ENCODE measurements at regions not wholly inside any gene's neighbourhood (a gene's known extent, or its start where the extent isn't known, plus 50 kb on each side); places are given as distances from the start of the nearest gene placed in this dataset.

DNA sequence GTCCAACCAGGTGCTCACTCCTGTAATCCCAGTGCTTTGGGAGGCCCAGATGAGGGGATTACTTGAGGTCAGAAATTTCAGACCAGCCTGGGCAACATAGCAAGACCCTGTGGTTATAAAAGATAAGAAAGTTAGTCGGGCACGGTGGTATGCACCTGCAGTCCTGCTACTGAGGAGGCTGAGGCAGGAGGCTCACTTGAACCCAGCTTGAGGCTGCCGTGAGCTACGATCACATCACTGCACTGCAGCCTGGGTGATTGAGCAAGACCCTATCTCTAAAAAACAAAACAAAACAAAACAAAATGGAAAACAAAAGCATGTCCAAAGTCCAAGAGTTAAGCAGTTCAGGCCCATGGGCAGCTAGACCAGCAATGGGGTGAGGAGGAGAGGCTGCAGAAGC is 143.2 kb downstream of the IRX5 start:
- 0% methylated on average over 4 of the region's 4 CpGs for WGBS (ENCODE audit: insufficient coverage, low coverage, missing lambda C conversion rate)
- ATAC-seq (no peak), DNase-seq (ENCODE audit: extremely low read depth in 1 of 4, low spot score in 3 of 4) (no peak), FAIRE-seq (no peak)
- POLR2A ChIA-PET, result no interaction called here
- Histone ChIP-seq H3K9me3 (replicated peaks; ENCODE audit: control insufficient read depth, insufficient read depth, low read depth, low read length) (no peaks in the 10 kb centered on the region), H3K79me2 (ENCODE audit: control insufficient read depth, insufficient read depth, low read length) (no peaks in the 10 kb centered on the region), H3K9me1 (ENCODE audit: control insufficient read depth, insufficient read depth, low read length) (no peaks in the 10 kb centered on the region), H3K9ac (ENCODE audit: insufficient read depth in 1 of 2, low read depth in 2 of 2, low read length in 2 of 2) (no peak overlapping the region), H3K4me1 (replicated peaks in 1 of 2; ENCODE audit: control insufficient read depth in 2 of 2, insufficient read depth in 2 of 2, low read length in 2 of 2) (no peaks in the 10 kb centered on the region), H3K27me3 (ENCODE audit: control insufficient read depth in 2 of 2, insufficient read depth in 2 of 2, low read length in 2 of 2) (no peaks in the 10 kb centered on the region; a peak in 2 of 5 replicates), H3K4me2 (ENCODE audit: insufficient read depth, low read length) (no peak overlapping the region), H3K36me3 (ENCODE audit: control insufficient read depth, insufficient read depth, low read length) (no peaks in the 10 kb centered on the region), H4K20me1 (replicated peaks; ENCODE audit: control insufficient read depth, insufficient read depth, low read length) (no peaks in the 10 kb centered on the region), H3K4me3 (no peak overlapping the region), H3K27ac (ENCODE audit: extremely low read depth, low read depth, low read length) (no peak overlapping the region), H2AFZ (ENCODE audit: low read depth, low read length) (no peak overlapping the region)
- CTCF ChIA-PET (ENCODE audit: low intra/inter-chr PET ratio), result no interaction called here
- intact Hi-C loops (cut with micrococcal nuclease) (no loop called here), in situ Hi-C loops (cut with MboI) (no loop called here)
- BruUV-seq (replicated peaks), result no TSS peak
- no peak for TF ChIP-seq BCOR (IDR thresholded peaks at IDR 0.05)
- no peak for TF ChIP-seq JUNB (CRISPR knock-in tag; conservative IDR thresholded peaks at IDR 0.05)
- TF ChIP-seq, protein P1, sequence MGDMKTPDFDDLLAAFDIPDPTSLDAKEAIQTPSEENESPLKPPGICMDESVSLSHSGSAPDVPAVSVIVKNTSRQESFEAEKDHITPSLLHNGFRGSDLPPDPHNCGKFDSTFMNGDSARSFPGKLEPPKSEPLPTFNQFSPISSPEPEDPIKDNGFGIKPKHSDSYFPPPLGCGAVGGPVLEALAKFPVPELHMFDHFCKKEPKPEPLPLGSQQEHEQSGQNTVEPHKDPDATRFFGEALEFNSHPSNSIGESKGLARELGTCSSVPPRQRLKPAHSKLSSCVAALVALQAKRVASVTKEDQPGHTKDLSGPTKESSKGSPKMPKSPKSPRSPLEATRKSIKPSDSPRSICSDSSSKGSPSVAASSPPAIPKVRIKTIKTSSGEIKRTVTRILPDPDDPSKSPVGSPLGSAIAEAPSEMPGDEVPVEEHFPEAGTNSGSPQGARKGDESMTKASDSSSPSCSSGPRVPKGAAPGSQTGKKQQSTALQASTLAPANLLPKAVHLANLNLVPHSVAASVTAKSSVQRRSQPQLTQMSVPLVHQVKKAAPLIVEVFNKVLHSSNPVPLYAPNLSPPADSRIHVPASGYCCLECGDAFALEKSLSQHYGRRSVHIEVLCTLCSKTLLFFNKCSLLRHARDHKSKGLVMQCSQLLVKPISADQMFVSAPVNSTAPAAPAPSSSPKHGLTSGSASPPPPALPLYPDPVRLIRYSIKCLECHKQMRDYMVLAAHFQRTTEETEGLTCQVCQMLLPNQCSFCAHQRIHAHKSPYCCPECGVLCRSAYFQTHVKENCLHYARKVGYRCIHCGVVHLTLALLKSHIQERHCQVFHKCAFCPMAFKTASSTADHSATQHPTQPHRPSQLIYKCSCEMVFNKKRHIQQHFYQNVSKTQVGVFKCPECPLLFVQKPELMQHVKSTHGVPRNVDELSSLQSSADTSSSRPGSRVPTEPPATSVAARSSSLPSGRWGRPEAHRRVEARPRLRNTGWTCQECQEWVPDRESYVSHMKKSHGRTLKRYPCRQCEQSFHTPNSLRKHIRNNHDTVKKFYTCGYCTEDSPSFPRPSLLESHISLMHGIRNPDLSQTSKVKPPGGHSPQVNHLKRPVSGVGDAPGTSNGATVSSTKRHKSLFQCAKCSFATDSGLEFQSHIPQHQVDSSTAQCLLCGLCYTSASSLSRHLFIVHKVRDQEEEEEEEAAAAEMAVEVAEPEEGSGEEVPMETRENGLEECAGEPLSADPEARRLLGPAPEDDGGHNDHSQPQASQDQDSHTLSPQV (IDR thresholded peaks at IDR 0.05), result no peak
- TF ChIP-seq, protein P2, sequence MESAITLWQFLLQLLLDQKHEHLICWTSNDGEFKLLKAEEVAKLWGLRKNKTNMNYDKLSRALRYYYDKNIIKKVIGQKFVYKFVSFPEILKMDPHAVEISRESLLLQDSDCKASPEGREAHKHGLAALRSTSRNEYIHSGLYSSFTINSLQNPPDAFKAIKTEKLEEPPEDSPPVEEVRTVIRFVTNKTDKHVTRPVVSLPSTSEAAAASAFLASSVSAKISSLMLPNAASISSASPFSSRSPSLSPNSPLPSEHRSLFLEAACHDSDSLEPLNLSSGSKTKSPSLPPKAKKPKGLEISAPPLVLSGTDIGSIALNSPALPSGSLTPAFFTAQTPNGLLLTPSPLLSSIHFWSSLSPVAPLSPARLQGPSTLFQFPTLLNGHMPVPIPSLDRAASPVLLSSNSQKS (CRISPR knock-in tag; IDR thresholded peaks at IDR 0.05), result no peak
- TF ChIP-seq, protein P3, sequence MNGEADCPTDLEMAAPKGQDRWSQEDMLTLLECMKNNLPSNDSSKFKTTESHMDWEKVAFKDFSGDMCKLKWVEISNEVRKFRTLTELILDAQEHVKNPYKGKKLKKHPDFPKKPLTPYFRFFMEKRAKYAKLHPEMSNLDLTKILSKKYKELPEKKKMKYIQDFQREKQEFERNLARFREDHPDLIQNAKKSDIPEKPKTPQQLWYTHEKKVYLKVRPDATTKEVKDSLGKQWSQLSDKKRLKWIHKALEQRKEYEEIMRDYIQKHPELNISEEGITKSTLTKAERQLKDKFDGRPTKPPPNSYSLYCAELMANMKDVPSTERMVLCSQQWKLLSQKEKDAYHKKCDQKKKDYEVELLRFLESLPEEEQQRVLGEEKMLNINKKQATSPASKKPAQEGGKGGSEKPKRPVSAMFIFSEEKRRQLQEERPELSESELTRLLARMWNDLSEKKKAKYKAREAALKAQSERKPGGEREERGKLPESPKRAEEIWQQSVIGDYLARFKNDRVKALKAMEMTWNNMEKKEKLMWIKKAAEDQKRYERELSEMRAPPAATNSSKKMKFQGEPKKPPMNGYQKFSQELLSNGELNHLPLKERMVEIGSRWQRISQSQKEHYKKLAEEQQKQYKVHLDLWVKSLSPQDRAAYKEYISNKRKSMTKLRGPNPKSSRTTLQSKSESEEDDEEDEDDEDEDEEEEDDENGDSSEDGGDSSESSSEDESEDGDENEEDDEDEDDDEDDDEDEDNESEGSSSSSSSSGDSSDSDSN (IDR thresholded peaks at IDR 0.05; ENCODE audit: borderline replicate concordance in 1 of 2, low read depth in 2 of 2, low read length in 2 of 2), result no peak
- TF ChIP-seq ZNF586 (CRISPR knock-in tag; conservative IDR thresholded peaks at IDR 0.05), result no peak
- TF ChIP-seq NFIX (CRISPR knock-in tag; IDR thresholded peaks at IDR 0.05; ENCODE audit: low read depth), result no peak
- TF ChIP-seq ETV6 (IDR thresholded peaks at IDR 0.05; ENCODE audit: borderline replicate concordance in 1 of 2, low read depth in 2 of 2, low read length in 1 of 2), result no peak
- no peak for TF ChIP-seq ETV6 (CRISPR knock-in tag; IDR thresholded peaks at IDR 0.05; ENCODE audit: borderline replicate concordance)
- TF ChIP-seq BRD4 (IDR thresholded peaks at IDR 0.05), result no peak
- no peak for TF ChIP-seq FOS (IDR thresholded peaks at IDR 0.05; ENCODE audit: extremely low read depth, insufficient read length)
- TF ChIP-seq PCBP1 (IDR thresholded peaks at IDR 0.05; ENCODE audit: low read depth, low read length, poor library complexity, severe bottlenecking), result no peak
- TF ChIP-seq PRMT5 (CRISPR knock-in tag; IDR thresholded peaks at IDR 0.05), result no peak
- TF ChIP-seq MIER1 (IDR thresholded peaks at IDR 0.05; ENCODE audit: low read depth), result no peak
- TF ChIP-seq RCOR1 (IDR thresholded peaks at IDR 0.05; ENCODE audit: borderline replicate concordance in 1 of 2, low read depth in 2 of 2, low read length in 2 of 2), result no peak
- TF ChIP-seq RAD21 (CRISPR knock-in tag; conservative IDR thresholded peaks at IDR 0.05 in 1 of 2, IDR thresholded peaks at IDR 0.05 in 1 of 2), result no peak

All from K562 (cell line).